ENCODE measurements at regions not wholly inside any gene's neighbourhood (a gene's known extent, or its start where the extent isn't known, plus 50 kb on each side); places are given as distances from the start of the nearest gene placed in this dataset.

GRCh38 chr2:12478151-12479064 lies 238.3 kb upstream of the TRIB2 start:
- H3K9me3 Mint-ChIP-seq (ENCODE audit: unreplicated experiment) = no peaks in the 10 kb centered on the region
- no peak for DNase-seq
- no peak overlapping the region for H3K27ac Mint-ChIP-seq (ENCODE audit: unreplicated experiment)
- TF ChIP-seq CTCF (IDR thresholded peaks at IDR 0.05; ENCODE audit: partially characterized antibody, unreplicated experiment) = no peak
- no peak overlapping the region for H3K4me3 Mint-ChIP-seq (ENCODE audit: unreplicated experiment)
- H3K36me3 Mint-ChIP-seq (ENCODE audit: unreplicated experiment) = no peaks in the 10 kb centered on the region
- no peaks in the 10 kb centered on the region for H3K4me1 Mint-ChIP-seq (ENCODE audit: low read depth, unreplicated experiment)
- no peaks in the 10 kb centered on the region for H3K27me3 Mint-ChIP-seq (ENCODE audit: unreplicated experiment)

GRCh38 chr2:12479065-12479601 lies 237.6 kb upstream of the TRIB2 start:
- no peaks in the 10 kb centered on the region for H3K27me3 Mint-ChIP-seq (ENCODE audit: unreplicated experiment)
- H3K9me3 Mint-ChIP-seq (ENCODE audit: unreplicated experiment) = no peaks in the 10 kb centered on the region
- H3K27ac Mint-ChIP-seq (ENCODE audit: unreplicated experiment) = no peak overlapping the region
- TF ChIP-seq CTCF (IDR thresholded peaks at IDR 0.05; ENCODE audit: partially characterized antibody, unreplicated experiment) = no peak
- no peak overlapping the region for H3K4me3 Mint-ChIP-seq (ENCODE audit: unreplicated experiment)
- H3K36me3 Mint-ChIP-seq (ENCODE audit: unreplicated experiment) = no peaks in the 10 kb centered on the region
- no peak for DNase-seq
- H3K4me1 Mint-ChIP-seq (ENCODE audit: low read depth, unreplicated experiment) = no peaks in the 10 kb centered on the region

GRCh38 chr2:12484536-12485115 lies 232.1 kb upstream of the TRIB2 start:
- no peak for TF ChIP-seq CTCF (IDR thresholded peaks at IDR 0.05; ENCODE audit: partially characterized antibody, unreplicated experiment)
- no peak overlapping the region for H3K4me3 Mint-ChIP-seq (ENCODE audit: unreplicated experiment)
- no peaks in the 10 kb centered on the region for H3K9me3 Mint-ChIP-seq (ENCODE audit: unreplicated experiment)
- H3K4me1 Mint-ChIP-seq (ENCODE audit: low read depth, unreplicated experiment) = peaks cover 8% of the 10 kb centered on the region
- no peaks in the 10 kb centered on the region for H3K36me3 Mint-ChIP-seq (ENCODE audit: unreplicated experiment)
- H3K27ac Mint-ChIP-seq (ENCODE audit: unreplicated experiment) = no peak overlapping the region
- no peak for DNase-seq
- peaks cover 12% of the 10 kb centered on the region for H3K27me3 Mint-ChIP-seq (ENCODE audit: unreplicated experiment)

- H3K9me3 Mint-ChIP-seq (ENCODE audit: unreplicated experiment) = no peaks in the 10 kb centered on the region
- no peak overlapping the region for H3K27ac Mint-ChIP-seq (ENCODE audit: unreplicated experiment)
- no peak overlapping the region for H3K4me3 Mint-ChIP-seq (ENCODE audit: unreplicated experiment)
- H3K27me3 Mint-ChIP-seq (ENCODE audit: unreplicated experiment) = peaks cover 13% of the 10 kb centered on the region
- TF ChIP-seq CTCF (IDR thresholded peaks at IDR 0.05; ENCODE audit: partially characterized antibody, unreplicated experiment) = no peak
- H3K4me1 Mint-ChIP-seq (ENCODE audit: low read depth, unreplicated experiment) = peaks cover 8% of the 10 kb centered on the region
- H3K36me3 Mint-ChIP-seq (ENCODE audit: unreplicated experiment) = no peaks in the 10 kb centered on the region
- DNase-seq = no peak
These were observed 230.3 kb upstream of the TRIB2 start for GRCh38 chr2:12486205-12487118.
